Inferior parietal cortex (tissue), 1 donor: ENCODE measurements at regions not wholly inside any gene's neighbourhood (a gene's known extent, or its start where the extent isn't known, plus 50 kb on each side); places are given as distances from the start of the nearest gene placed in this dataset.
"Not testable (repeated sequence)": the region's sequence is repeated elsewhere in the genome, so short reads cannot be mapped to it uniquely, and the experiment has no call there.

ENCODE experiments used
- DNase-seq: peaks from one replicate; pipeline ENCODE4 v3.0.0-alpha.2; 2016; ENCODE audit errors: extremely low spot score

GRCh38 chrX:115968436-115969252 lies 201.9 kb upstream of the AGTR2 start:
- peak; percentile 32 for DNase-seq

- no peak for DNase-seq
Measured at GRCh38 chrX:115970718-115971117, 199.8 kb upstream of the AGTR2 start.

- DNase-seq, result no peak
Measured at GRCh38 chrX:115972717-115973116, 197.8 kb upstream of the AGTR2 start.

GRCh38 chrX:115978068-115978467 lies 192.5 kb upstream of the AGTR2 start:
- DNase-seq, result no peak

GRCh38 chrX:115983148-115983547 lies 187.4 kb upstream of the AGTR2 start:
- DNase-seq, result not testable (repeated sequence)

GRCh38 chrX:115987464-115987863 lies 183.1 kb upstream of the AGTR2 start:
- not testable (repeated sequence) for DNase-seq

- no peak for DNase-seq
Measured at GRCh38 chrX:115988825-115989224, 181.7 kb upstream of the AGTR2 start.

GRCh38 chrX:115989686-115990085 lies 180.9 kb upstream of the AGTR2 start:
- no peak for DNase-seq

- DNase-seq, result no peak
Measured at GRCh38 chrX:116009346-116009745, 161.2 kb upstream of the AGTR2 start.

- peak; percentile 11 for DNase-seq
Measured at GRCh38 chrX:116009861-116010710, 160.5 kb upstream of the AGTR2 start.

- DNase-seq, result no peak
Measured at GRCh38 chrX:116010939-116011338, 159.6 kb upstream of the AGTR2 start.

GRCh38 chrX:116031331-116031730 lies 139.2 kb upstream of the AGTR2 start:
- no peak for DNase-seq
